ENCODE measurements at regions not wholly inside any gene's neighbourhood (a gene's known extent, or its start where the extent isn't known, plus 50 kb on each side); places are given as distances from the start of the nearest gene placed in this dataset.
A peak's percentile ranks its signal among the peaks of the same experiment; 100 is the strongest.

DNA sequence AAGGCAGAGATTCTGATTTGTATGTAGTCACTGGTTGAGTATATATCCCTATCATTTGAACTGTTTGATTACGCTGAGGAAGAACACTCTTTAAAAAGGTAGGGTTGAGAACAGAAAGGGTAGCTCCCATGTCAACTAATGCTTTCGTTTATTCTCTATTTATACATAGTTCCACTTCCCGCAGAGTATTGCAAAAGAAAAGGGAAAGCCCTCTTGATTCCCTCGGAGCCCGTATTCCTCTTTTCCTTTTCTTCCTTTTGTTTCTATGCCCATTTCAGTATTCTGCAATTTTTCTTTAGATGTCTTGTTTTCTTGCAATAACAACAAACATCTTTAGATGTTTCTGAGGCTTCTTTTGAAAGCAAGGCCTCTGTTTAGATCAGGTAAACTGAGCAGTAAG, 78.2 kb downstream of the DNTTIP2 start:
- no peak overlapping the region for H3K4me3 ChIP-seq (ENCODE audit: low read depth, low read length)
- TF ChIP-seq, protein P1, sequence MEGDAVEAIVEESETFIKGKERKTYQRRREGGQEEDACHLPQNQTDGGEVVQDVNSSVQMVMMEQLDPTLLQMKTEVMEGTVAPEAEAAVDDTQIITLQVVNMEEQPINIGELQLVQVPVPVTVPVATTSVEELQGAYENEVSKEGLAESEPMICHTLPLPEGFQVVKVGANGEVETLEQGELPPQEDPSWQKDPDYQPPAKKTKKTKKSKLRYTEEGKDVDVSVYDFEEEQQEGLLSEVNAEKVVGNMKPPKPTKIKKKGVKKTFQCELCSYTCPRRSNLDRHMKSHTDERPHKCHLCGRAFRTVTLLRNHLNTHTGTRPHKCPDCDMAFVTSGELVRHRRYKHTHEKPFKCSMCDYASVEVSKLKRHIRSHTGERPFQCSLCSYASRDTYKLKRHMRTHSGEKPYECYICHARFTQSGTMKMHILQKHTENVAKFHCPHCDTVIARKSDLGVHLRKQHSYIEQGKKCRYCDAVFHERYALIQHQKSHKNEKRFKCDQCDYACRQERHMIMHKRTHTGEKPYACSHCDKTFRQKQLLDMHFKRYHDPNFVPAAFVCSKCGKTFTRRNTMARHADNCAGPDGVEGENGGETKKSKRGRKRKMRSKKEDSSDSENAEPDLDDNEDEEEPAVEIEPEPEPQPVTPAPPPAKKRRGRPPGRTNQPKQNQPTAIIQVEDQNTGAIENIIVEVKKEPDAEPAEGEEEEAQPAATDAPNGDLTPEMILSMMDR (IDR thresholded peaks at IDR 0.05; ENCODE audit: insufficient read depth, low read length, poor library complexity, severe bottlenecking) = no peak

DNA sequence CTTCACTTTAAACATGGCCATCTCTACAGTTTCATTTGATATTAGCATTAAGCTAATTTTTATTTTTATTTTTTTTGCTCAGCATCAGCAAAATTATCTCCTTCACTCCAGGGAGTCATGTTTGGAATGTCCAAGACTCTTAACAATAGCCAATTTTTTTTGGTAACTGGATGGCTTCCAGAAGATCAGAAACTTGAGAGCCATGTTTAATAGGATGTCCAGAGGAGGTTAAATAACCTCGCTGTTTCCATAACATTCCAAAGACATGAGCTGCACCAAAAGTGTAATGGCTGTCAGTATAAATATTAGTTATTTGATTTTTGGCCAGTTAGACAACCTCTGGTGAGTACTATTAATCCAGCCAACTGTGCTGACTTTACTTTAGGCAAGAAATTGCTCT, 80.7 kb downstream of the DNTTIP2 start:
- Histone ChIP-seq H3K36me3 (ENCODE audit: control insufficient read depth, insufficient read depth, low read length) (no peaks in the 10 kb centered on the region), H3K27me3 (ENCODE audit: control insufficient read depth, insufficient read depth, low read length) (no peaks in the 10 kb centered on the region), H3K4me3 (ENCODE audit: low read depth, low read length) (no peak overlapping the region)
- TF ChIP-seq, protein P1 (IDR thresholded peaks at IDR 0.05; ENCODE audit: insufficient read depth, low read length, poor library complexity, severe bottlenecking) = no peak
- DNase-seq (ENCODE audit: low read depth) = no peak

More for the DNA sequence above, 78.2 kb downstream of the DNTTIP2 start:
- Histone ChIP-seq H3K36me3 (ENCODE audit: control insufficient read depth, insufficient read depth, low read length) (no peaks in the 10 kb centered on the region), H3K27me3 (ENCODE audit: control insufficient read depth, insufficient read depth, low read length) (no peaks in the 10 kb centered on the region)
- DNase-seq (ENCODE audit: low read depth) = no peak

DNA sequence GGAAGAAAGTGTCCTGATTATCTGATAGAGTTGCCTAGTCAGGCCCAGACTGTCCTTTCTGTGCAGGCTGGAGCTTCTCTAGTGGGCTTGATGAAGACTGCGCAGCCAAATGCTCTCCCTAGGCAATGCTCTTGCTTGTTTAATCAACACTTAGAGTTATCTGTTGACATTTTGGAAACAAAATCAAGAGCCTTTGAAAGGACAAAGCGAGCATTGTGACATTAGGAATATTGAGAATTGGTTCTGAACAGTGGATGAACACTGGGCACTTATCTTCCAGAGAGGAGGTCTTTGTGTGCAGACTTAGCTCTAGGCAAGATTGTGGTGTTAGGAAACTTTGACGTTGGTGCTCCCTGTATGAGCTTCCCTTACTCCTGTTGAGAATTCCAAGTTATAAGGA, 94.5 kb downstream of the DNTTIP2 start:
- DNase-seq (ENCODE audit: low read depth) = no peak
- Histone ChIP-seq H3K4me3 (ENCODE audit: low read depth, low read length) (no peak overlapping the region), H3K27me3 (ENCODE audit: control insufficient read depth, insufficient read depth, low read length) (no peaks in the 10 kb centered on the region), H3K36me3 (ENCODE audit: control insufficient read depth, insufficient read depth, low read length) (no peaks in the 10 kb centered on the region)
- TF ChIP-seq, protein P1 (IDR thresholded peaks at IDR 0.05; ENCODE audit: insufficient read depth, low read length, poor library complexity, severe bottlenecking) = no peak

DNA sequence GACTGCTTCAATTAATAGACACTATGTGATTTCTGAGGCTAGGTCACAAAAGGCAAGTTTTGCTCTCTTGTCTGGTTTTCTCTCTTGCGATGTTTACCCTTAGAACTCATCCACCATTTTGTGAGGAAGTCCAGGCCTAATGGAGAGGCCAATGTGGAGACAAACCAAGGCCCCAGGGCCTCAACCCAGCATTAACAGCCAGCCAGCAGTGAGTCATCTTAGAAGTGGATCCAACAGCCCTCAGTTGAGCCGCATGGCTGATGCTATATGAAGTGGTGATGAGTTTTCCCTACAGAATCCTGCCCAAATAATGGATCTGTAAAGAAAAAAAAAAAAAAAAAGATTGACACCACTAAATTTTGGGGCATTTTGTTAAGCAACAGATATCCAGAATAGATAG, 95.1 kb downstream of the DNTTIP2 start:
- TF ChIP-seq, protein P1 (IDR thresholded peaks at IDR 0.05; ENCODE audit: insufficient read depth, low read length, poor library complexity, severe bottlenecking) = no peak
- Histone ChIP-seq H3K4me3 (ENCODE audit: low read depth, low read length) (no peak overlapping the region), H3K36me3 (ENCODE audit: control insufficient read depth, insufficient read depth, low read length) (no peaks in the 10 kb centered on the region)

DNA sequence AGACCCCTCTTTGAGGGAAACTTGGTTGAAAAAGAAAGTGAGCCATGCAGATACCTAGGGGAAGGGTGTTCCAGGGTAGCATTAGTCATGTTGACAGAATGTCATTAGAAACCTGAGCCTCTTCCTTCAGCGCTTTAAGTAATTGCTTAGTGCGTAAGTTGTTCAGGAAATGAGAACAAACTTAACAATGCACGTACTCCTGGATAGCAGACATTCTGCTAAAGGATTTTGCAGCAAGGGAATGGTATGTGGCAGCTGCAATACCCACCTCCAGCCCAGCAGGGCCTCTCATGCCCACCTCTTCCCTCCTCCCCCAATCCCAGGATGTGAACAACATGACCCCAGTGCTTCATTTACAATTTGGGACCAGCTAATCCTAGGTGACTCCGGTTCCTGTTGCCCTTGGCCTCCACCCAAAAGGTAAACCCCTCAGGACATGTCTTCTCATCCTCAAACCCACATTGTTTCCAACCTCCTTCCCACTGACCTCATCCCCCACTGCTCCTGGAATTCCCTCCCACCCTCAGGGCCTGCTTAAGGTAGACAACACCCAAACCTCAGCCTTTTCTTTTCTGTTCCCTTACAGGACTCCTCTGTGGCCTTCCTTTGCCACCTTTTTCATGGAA, 98.0 kb upstream of the BCAR3 start:
- TF ChIP-seq, protein P1 (IDR thresholded peaks at IDR 0.05; ENCODE audit: insufficient read depth, low read length, poor library complexity, severe bottlenecking) = no peak
- Histone ChIP-seq H3K4me3 (ENCODE audit: low read depth, low read length) (no peak overlapping the region), H3K36me3 (ENCODE audit: control insufficient read depth, insufficient read depth, low read length) (no peaks in the 10 kb centered on the region), H3K27me3 (ENCODE audit: control insufficient read depth, insufficient read depth, low read length) (no peaks in the 10 kb centered on the region)
- peak; percentile 93 for DNase-seq (ENCODE audit: low read depth)

More for the DNA sequence above, 95.1 kb downstream of the DNTTIP2 start:
- no peaks in the 10 kb centered on the region for H3K27me3 ChIP-seq (ENCODE audit: control insufficient read depth, insufficient read depth, low read length)
- no peak for DNase-seq (ENCODE audit: low read depth)

DNA sequence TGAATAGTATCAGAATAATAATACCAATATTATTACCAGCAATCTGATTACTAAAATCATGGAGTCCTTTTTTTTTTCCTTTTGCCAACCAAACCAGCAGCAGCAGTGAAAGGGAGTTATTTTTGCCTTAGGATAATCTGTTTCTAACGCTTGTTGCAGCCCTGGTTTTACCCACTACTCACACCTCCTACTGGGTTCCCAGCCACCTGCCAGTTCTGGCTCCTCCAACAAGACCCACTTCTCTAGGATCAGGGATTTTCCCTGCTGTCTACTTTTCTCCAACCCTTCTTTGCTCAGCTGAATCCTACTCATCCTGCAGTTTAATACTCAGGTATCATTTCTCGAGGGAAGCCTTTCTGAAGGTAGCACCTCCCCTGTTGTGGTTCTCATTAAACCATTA, 96.8 kb upstream of the BCAR3 start:
- Histone ChIP-seq H3K36me3 (ENCODE audit: control insufficient read depth, insufficient read depth, low read length) (no peaks in the 10 kb centered on the region), H3K27me3 (ENCODE audit: control insufficient read depth, insufficient read depth, low read length) (no peaks in the 10 kb centered on the region), H3K4me3 (ENCODE audit: low read depth, low read length) (no peak overlapping the region)
- no peak for DNase-seq (ENCODE audit: low read depth)
- TF ChIP-seq, protein P1 (IDR thresholded peaks at IDR 0.05; ENCODE audit: insufficient read depth, low read length, poor library complexity, severe bottlenecking) = no peak
